Head of caudate nucleus (tissue), 42 donors: ENCODE measurements at regions not wholly inside any gene's neighbourhood (a gene's known extent, or its start where the extent isn't known, plus 50 kb on each side); places are given as distances from the start of the nearest gene placed in this dataset.
"Not testable (repeated sequence)": the region's sequence is repeated elsewhere in the genome, so short reads cannot be mapped to it uniquely, and the experiment has no call there.

Source experiments
- DNase-seq, 42 donors: peaks; one replicate each; pipeline versions ENCODE4 v3.0.0 to v3.0.0-alpha.2; 2020 to 2021; ENCODE audit warnings: mixed read lengths in 7 of 42
- intact Hi-C: fragments of 100-400 bp; cut with DNase I; formaldehyde crosslinking; loops from one replicate; pipeline ENCODE4 v1.15.0; 2022

GRCh38 chr7:65317372-65317771 lies 56.3 kb upstream of the ZNF92 start:
- intact Hi-C loops: no loop called here
- DNase-seq: no peak

- no peak for DNase-seq
- intact Hi-C loops: no loop called here
These were observed 62.9 kb upstream of the ZNF92 start for GRCh38 chr7:65310761-65311160.

GRCh38 chr7:65308300-65308678 lies 65.4 kb upstream of the ZNF92 start:
- DNase-seq: no peak
- intact Hi-C loops: loop anchor here (10.0 kb wide), 1 partner anchor 1027 kb away; no protein-coding TSS in a partner anchor

GRCh38 chr7:65307651-65308299 lies 65.9 kb upstream of the ZNF92 start:
- intact Hi-C loops: loop anchor here (10.0 kb wide), 1 partner anchor 1027 kb away; no protein-coding TSS in a partner anchor

GRCh38 chr7:65304175-65304574 lies 69.5 kb upstream of the ZNF92 start:
- intact Hi-C loops: loop anchor here (10.0 kb wide), 1 partner anchor 1031 kb away; no protein-coding TSS in a partner anchor
- no peak for DNase-seq

More at GRCh38 chr7:65307651-65308299, 65.9 kb upstream of the ZNF92 start:
- DNase-seq: peak in 40 of 42 donors; percentile 4 to 87 (median 64)

GRCh38 chr7:65302883-65303282 lies 70.8 kb upstream of the ZNF92 start:
- DNase-seq: no peak
- intact Hi-C loops: loop anchor here (10.0 kb wide), 1 partner anchor 1032 kb away; no protein-coding TSS in a partner anchor

- intact Hi-C loops: loop anchor here (10.0 kb wide), 1 partner anchor 1034 kb away; no protein-coding TSS in a partner anchor
- DNase-seq: no peak
These were observed 72.6 kb upstream of the ZNF92 start for GRCh38 chr7:65301007-65301406.

GRCh38 chr7:65295409-65295808 lies 78.2 kb upstream of the ZNF92 start:
- intact Hi-C loops: no loop called here
- DNase-seq: no peak

- DNase-seq, intact Hi-C loops: not testable (repeated sequence)
These were observed 83.3 kb upstream of the ZNF92 start for GRCh38 chr7:65290340-65290739.

GRCh38 chr7:65287023-65287422 lies 86.6 kb upstream of the ZNF92 start:
- DNase-seq: no peak
- intact Hi-C loops: no loop called here

- intact Hi-C loops: no loop called here
- no peak for DNase-seq
These were observed 87.5 kb upstream of the ZNF92 start for GRCh38 chr7:65285906-65286864.

GRCh38 chr7:65285241-65285640 lies 88.4 kb upstream of the ZNF92 start:
- DNase-seq, intact Hi-C loops: not testable (repeated sequence)

- no peak for DNase-seq
- intact Hi-C loops: no loop called here
These were observed 93.9 kb upstream of the ZNF92 start for GRCh38 chr7:65279795-65280194.

GRCh38 chr7:65276822-65277221 lies 96.8 kb upstream of the ZNF92 start:
- DNase-seq: no peak
- intact Hi-C loops: no loop called here

- DNase-seq, intact Hi-C loops: not testable (repeated sequence)
These were observed 102.2 kb upstream of the ZNF92 start for GRCh38 chr7:65271502-65271901.

- peak in 30 of 42 donors; percentile 7 to 61 (median 29) for DNase-seq
- intact Hi-C loops: no loop called here
These were observed 104.4 kb upstream of the ZNF92 start for GRCh38 chr7:65269150-65269856.

GRCh38 chr7:65268782-65269149 lies 104.9 kb upstream of the ZNF92 start:
- intact Hi-C loops: no loop called here
- no peak for DNase-seq

- DNase-seq: no peak
- intact Hi-C loops: no loop called here
These were observed 107.6 kb upstream of the ZNF92 start for GRCh38 chr7:65265933-65266519.

- intact Hi-C loops: no loop called here
- no peak for DNase-seq
These were observed 109.4 kb upstream of the ZNF92 start for GRCh38 chr7:65264258-65264657.
